Keratinocyte (primary cell): ENCODE measurements at regions not wholly inside any gene's neighbourhood (a gene's known extent, or its start where the extent isn't known, plus 50 kb on each side); places are given as distances from the start of the nearest gene placed in this dataset.
"Not testable (repeated sequence)": the region's sequence is repeated elsewhere in the genome, so short reads cannot be mapped to it uniquely, and the experiment has no call there.

Source experiments
- DNase-seq: peaks from one replicate; pipeline ENCODE4 v3.0.0-alpha.2; 2011; ENCODE audit warnings: low read depth, missing footprints, low spot score
- FAIRE-seq: peaks from 2 replicates; lab custom pipeline; 2011; peaks lifted over from hg19 to GRCh38; lab: Jason Lieb, UNC
- H2AFZ ChIP-seq: 2 replicates; pipeline ENCODE4 v1.6.0; 2012; ENCODE audit warnings: low read length, control low read depth, inconsistent platforms; ENCODE audit not compliant: control insufficient read depth
- H3K27ac ChIP-seq: 2 replicates; pipeline ENCODE4 v1.5.1; 2011; ENCODE audit warnings: low read length; ENCODE audit not compliant: control insufficient read depth, insufficient read depth
- H3K27me3 ChIP-seq: 3 replicates; pipeline ENCODE4 v1.6.0; 2011; ENCODE audit warnings: low read length; ENCODE audit not compliant: control insufficient read depth, insufficient read depth; ENCODE audit errors: extremely low read depth
- H3K36me3 ChIP-seq, 2 experiments: 2 replicates in 1 of 2; 3 replicates in 1 of 2; pipeline ENCODE4 v1.5.1; 2011; ENCODE audit warnings: low read length in 2 of 2, mild to moderate bottlenecking in 1 of 2; ENCODE audit not compliant: control insufficient read depth in 2 of 2, insufficient read depth in 2 of 2; ENCODE audit errors: extremely low read depth in 1 of 2
- H3K4me1 ChIP-seq: 3 replicates; pipeline ENCODE4 v1.5.1; 2011; ENCODE audit warnings: low read length; ENCODE audit not compliant: control insufficient read depth, insufficient read depth; ENCODE audit errors: extremely low read depth
- H3K4me2 ChIP-seq: 3 replicates; pipeline ENCODE4 v1.6.0; 2011; ENCODE audit warnings: low read depth, low read length; ENCODE audit not compliant: control insufficient read depth, insufficient read depth; ENCODE audit errors: extremely low read depth
- H3K4me3 ChIP-seq, 3 experiments: fragments of 200-600 bp in 1 of 3; sonication (generic) in 1 of 3; 2 replicates in 2 of 3; 3 replicates in 1 of 3; pipeline ENCODE4 v1.5.1; 2011 to 2016; ENCODE audit warnings: low read length in 3 of 3, mild to moderate bottlenecking in 3 of 3, control low read depth in 2 of 3, inconsistent platforms in 1 of 3, low read depth in 1 of 3, mixed read lengths in 1 of 3, mixed run types in 1 of 3, moderate library complexity in 1 of 3; ENCODE audit not compliant: control insufficient read depth in 2 of 3, insufficient read depth in 2 of 3; ENCODE audit errors: extremely low read depth in 1 of 3
- H3K79me2 ChIP-seq: 2 replicates; pipeline ENCODE4 v1.6.0; 2012; ENCODE audit warnings: low read length; ENCODE audit not compliant: control insufficient read depth, insufficient read depth
- H3K9ac ChIP-seq: 3 replicates; pipeline ENCODE4 v1.6.0; 2011; ENCODE audit warnings: low read length; ENCODE audit not compliant: control insufficient read depth, insufficient read depth; ENCODE audit errors: extremely low read depth
- H3K9me1 ChIP-seq: 3 replicates; pipeline ENCODE4 v1.6.0; 2011; ENCODE audit warnings: low read length; ENCODE audit not compliant: control insufficient read depth, insufficient read depth; ENCODE audit errors: extremely low read depth
- H3K9me3 ChIP-seq: 2 replicates; pipeline ENCODE4 v1.5.1; 2012; ENCODE audit warnings: low read depth, low read length; ENCODE audit not compliant: control insufficient read depth
- H4K20me1 ChIP-seq: 3 replicates; pipeline ENCODE4 v1.6.0; 2011; ENCODE audit warnings: low read length; ENCODE audit not compliant: control insufficient read depth, insufficient read depth; ENCODE audit errors: extremely low read depth
- EZH2 ChIP-seq: IDR thresholded peaks from one replicate; pipeline ENCODE4 v1.6.1; 2012; ENCODE audit warnings: inconsistent platforms, mild to moderate bottlenecking, low read length, moderate library complexity
- dilution Hi-C: fragments of 300-500 bp; cut with MboI; formaldehyde crosslinking; loops from one replicate; pipeline ENCODE4 v1.7.0; 2020; ENCODE audit warnings: low sequenced_read_pairs; ENCODE audit not compliant: extremely low pct_ligation_motif_present
- TF ChIP-seq, protein P1 (sequence below), 3 experiments: IDR thresholded peaks in 1 of 3; conservative IDR thresholded peaks in 1 of 3; optimal IDR thresholded peaks in 1 of 3; 2 replicates in 2 of 3; 3 replicates in 1 of 3; pipeline versions ENCODE3 to v1.5.1; 2011; ENCODE audit warnings: low read length in 3 of 3, mild to moderate bottlenecking in 3 of 3, moderate library complexity in 2 of 3, control low read depth in 1 of 3, inconsistent platforms in 1 of 3; ENCODE audit not compliant: insufficient read depth in 2 of 3; ENCODE audit errors: extremely low read depth in 1 of 3

DNA sequence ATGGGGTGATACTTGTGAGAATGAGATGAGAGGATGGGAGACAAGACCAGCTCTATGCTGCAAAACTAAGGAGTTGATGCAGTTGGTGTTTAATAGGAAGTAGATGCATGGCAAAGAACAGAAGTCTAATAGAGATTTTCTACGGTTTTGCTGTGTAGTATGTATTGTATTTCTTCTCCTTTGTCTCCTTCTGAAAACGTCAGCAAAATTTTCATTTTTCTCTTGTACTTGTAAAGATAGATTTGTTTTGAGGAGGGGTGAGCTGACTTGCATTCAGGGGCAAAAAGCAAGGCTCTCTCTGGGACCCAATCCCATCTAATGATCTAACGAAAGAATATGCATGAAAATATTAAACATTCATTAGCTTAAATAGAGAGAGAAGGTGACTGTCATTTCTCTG lies 94.6 kb upstream of the NANOGP8 start:
- no peak for DNase-seq

DNA sequence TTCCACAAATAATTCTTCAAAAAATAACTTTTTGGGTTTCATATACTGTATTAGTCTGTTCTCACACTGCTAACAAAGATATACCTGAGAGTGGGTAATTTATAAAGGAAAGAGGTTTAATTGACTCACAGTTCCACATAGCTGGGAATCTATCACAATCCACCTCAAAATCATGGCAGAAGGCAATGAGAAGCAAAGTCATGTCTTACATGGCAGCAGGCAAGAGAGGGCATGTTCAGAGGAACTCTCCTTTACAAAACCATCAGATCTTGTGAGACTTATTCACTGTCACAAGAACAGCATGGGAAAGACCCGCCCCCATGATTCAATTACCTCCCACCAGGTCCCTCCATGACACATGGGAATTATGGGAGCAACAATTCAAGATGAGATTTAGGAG lies 93.1 kb upstream of the NANOGP8 start:
- H3K27ac ChIP-seq: peak overlapping the region; percentile 20
- H3K79me2 ChIP-seq, H2AFZ ChIP-seq, H3K9ac ChIP-seq, H3K27me3 ChIP-seq, H3K4me2 ChIP-seq, FAIRE-seq, dilution Hi-C loops, H3K9me3 ChIP-seq, H4K20me1 ChIP-seq, H3K36me3 ChIP-seq, H3K4me1 ChIP-seq, H3K4me3 ChIP-seq, H3K9me1 ChIP-seq: not testable (repeated sequence)
- peak; percentile 13 for DNase-seq

More for the DNA sequence above, 94.6 kb upstream of the NANOGP8 start:
- no peaks in the 10 kb centered on the region for H3K4me1 ChIP-seq
- H3K27me3 ChIP-seq: no peaks in the 10 kb centered on the region
- no peaks in the 10 kb centered on the region for H3K79me2 ChIP-seq
- no peak overlapping the region for H3K9ac ChIP-seq
- no peak for FAIRE-seq
- no peaks in the 10 kb centered on the region for H4K20me1 ChIP-seq
- H2AFZ ChIP-seq: no peak overlapping the region
- no peaks in the 10 kb centered on the region for H3K9me1 ChIP-seq
- H3K4me3 ChIP-seq: no peak overlapping the region
- H3K27ac ChIP-seq: no peak overlapping the region
- no peaks in the 10 kb centered on the region for H3K36me3 ChIP-seq
- H3K4me2 ChIP-seq: no peak overlapping the region
- dilution Hi-C loops: no loop called here
- H3K9me3 ChIP-seq: no peaks in the 10 kb centered on the region
- TF ChIP-seq, protein P1, sequence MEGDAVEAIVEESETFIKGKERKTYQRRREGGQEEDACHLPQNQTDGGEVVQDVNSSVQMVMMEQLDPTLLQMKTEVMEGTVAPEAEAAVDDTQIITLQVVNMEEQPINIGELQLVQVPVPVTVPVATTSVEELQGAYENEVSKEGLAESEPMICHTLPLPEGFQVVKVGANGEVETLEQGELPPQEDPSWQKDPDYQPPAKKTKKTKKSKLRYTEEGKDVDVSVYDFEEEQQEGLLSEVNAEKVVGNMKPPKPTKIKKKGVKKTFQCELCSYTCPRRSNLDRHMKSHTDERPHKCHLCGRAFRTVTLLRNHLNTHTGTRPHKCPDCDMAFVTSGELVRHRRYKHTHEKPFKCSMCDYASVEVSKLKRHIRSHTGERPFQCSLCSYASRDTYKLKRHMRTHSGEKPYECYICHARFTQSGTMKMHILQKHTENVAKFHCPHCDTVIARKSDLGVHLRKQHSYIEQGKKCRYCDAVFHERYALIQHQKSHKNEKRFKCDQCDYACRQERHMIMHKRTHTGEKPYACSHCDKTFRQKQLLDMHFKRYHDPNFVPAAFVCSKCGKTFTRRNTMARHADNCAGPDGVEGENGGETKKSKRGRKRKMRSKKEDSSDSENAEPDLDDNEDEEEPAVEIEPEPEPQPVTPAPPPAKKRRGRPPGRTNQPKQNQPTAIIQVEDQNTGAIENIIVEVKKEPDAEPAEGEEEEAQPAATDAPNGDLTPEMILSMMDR (optimal IDR thresholded peaks at IDR 0.05 in 1 of 3, IDR thresholded peaks at IDR 0.05 in 1 of 3, conservative IDR thresholded peaks at IDR 0.05 in 1 of 3; ENCODE audit: extremely low read depth in 1 of 3, insufficient read depth in 2 of 3, low read length in 3 of 3): no peak
- TF ChIP-seq EZH2: no peak

DNA sequence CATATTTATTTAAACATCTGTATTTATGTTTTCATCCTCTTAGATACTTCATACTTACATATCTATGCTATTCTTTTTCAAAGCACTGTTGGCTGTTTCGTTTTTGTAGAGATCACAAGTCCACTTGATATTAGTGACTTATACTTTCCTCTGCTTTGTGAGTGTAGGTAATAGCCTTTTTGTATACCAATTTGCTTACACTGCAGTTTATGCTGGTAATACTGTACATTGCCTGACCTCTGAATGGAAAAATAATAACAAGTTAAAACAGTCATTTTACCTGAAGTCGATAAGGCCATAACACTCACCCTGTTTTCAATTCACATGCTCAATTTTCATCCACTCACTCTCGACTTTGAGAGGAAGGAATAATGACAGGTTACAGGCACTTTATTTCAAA lies 89.9 kb upstream of the NANOGP8 start:
- H4K20me1 ChIP-seq: no peaks in the 10 kb centered on the region
- dilution Hi-C loops: no loop called here
- no peaks in the 10 kb centered on the region for H3K4me1 ChIP-seq
- H3K4me2 ChIP-seq: no peak overlapping the region
- H3K4me3 ChIP-seq: no peak overlapping the region
- H3K9ac ChIP-seq: no peak overlapping the region
- FAIRE-seq (no peak), DNase-seq (no peak)
- H3K27me3 ChIP-seq: no peaks in the 10 kb centered on the region
- no peak for TF ChIP-seq EZH2
- TF ChIP-seq, protein P1 (optimal IDR thresholded peaks at IDR 0.05 in 1 of 3, IDR thresholded peaks at IDR 0.05 in 1 of 3, conservative IDR thresholded peaks at IDR 0.05 in 1 of 3; ENCODE audit: extremely low read depth in 1 of 3, insufficient read depth in 2 of 3, low read length in 3 of 3): no peak
- H2AFZ ChIP-seq: no peak overlapping the region
- H3K9me1 ChIP-seq: no peaks in the 10 kb centered on the region
- no peak overlapping the region for H3K27ac ChIP-seq
- no peaks in the 10 kb centered on the region for H3K36me3 ChIP-seq
- H3K9me3 ChIP-seq: no peaks in the 10 kb centered on the region
- H3K79me2 ChIP-seq: no peaks in the 10 kb centered on the region
